ENCODE measurements at regions not wholly inside any gene's neighbourhood (a gene's known extent, or its start where the extent isn't known, plus 50 kb on each side); places are given as distances from the start of the nearest gene placed in this dataset.

GRCh38 chr17:77478899-77479298 is 338.1 kb downstream of the SEC14L1 start:
- no peak for DNase-seq

- no peak for DNase-seq
These were observed 338.8 kb downstream of the SEC14L1 start for GRCh38 chr17:77479372-77480198.

- DNase-seq: no peak
These were observed 339.4 kb downstream of the SEC14L1 start for GRCh38 chr17:77480199-77480508.

- DNase-seq: no peak
These were observed 339.9 kb downstream of the SEC14L1 start for GRCh38 chr17:77480509-77481215.

GRCh38 chr17:77481476-77482374 is 341.0 kb downstream of the SEC14L1 start:
- no peak for DNase-seq

- DNase-seq: no peak
These were observed 341.8 kb downstream of the SEC14L1 start for GRCh38 chr17:77482375-77483127.

- DNase-seq: no peak
These were observed 342.4 kb downstream of the SEC14L1 start for GRCh38 chr17:77483128-77483598.

- no peak for DNase-seq
These were observed 343.3 kb downstream of the SEC14L1 start for GRCh38 chr17:77484111-77484510.

GRCh38 chr17:77485089-77485833 is 344.5 kb downstream of the SEC14L1 start:
- peak; percentile 26 to 47 for DNase-seq

- no peak for DNase-seq
These were observed 346.5 kb downstream of the SEC14L1 start for GRCh38 chr17:77487211-77487629.

- no peak for DNase-seq
These were observed 347.1 kb downstream of the SEC14L1 start for GRCh38 chr17:77487677-77488530.

GRCh38 chr17:77488531-77489238 is 347.9 kb downstream of the SEC14L1 start:
- no peak for DNase-seq

- no peak for DNase-seq
These were observed 348.6 kb downstream of the SEC14L1 start for GRCh38 chr17:77489239-77489892.

- no peak for DNase-seq
These were observed 349.1 kb downstream of the SEC14L1 start for GRCh38 chr17:77489893-77490255.

GRCh38 chr17:77490361-77491183 is 349.8 kb downstream of the SEC14L1 start:
- DNase-seq: no peak

GRCh38 chr17:77491921-77492445 is 351.2 kb downstream of the SEC14L1 start:
- DNase-seq: peak; percentile 33 to 36

- no peak for DNase-seq
These were observed 351.9 kb downstream of the SEC14L1 start for GRCh38 chr17:77492446-77493237.

Measured in CD4-positive, alpha-beta T cell treated with Interleukin-1 beta for 1 hour (primary cell).